Body of pancreas (tissue), 4 donors: ENCODE measurements at regions not wholly inside any gene's neighbourhood (a gene's known extent, or its start where the extent isn't known, plus 50 kb on each side); places are given as distances from the start of the nearest gene placed in this dataset.

Experiments used
- CTCF ChIP-seq, 7 experiments: fragments of 450-650 bp in 4 of 7; fragments of 200-600 bp in 3 of 7; sonication (generic) in 3 of 7; IDR thresholded peaks; one replicate each; pipeline ENCODE4 v1.5.1; 2016 to 2019; ENCODE audit warnings: antibody characterized with exemption in 7 of 7
- POLR2A ChIP-seq, 3 donors: fragments of 450-650 bp; IDR thresholded peaks; one replicate each; pipeline ENCODE4 v1.6.1; 2016; ENCODE audit warnings: antibody characterized with exemption in 3 of 3, mild to moderate bottlenecking in 2 of 3

- TF ChIP-seq CTCF (IDR thresholded peaks at IDR 0.05) (no peak), POLR2A (IDR thresholded peaks at IDR 0.05) (no peak)
These were observed 1369.9 kb downstream of the KCNT2 start for GRCh38 chr1:195238313-195238712.
